GM21526 (cell line): ENCODE measurements at regions not wholly inside any gene's neighbourhood (a gene's known extent, or its start where the extent isn't known, plus 50 kb on each side); places are given as distances from the start of the nearest gene placed in this dataset.
A peak's percentile ranks its signal among the peaks of the same experiment; 100 is the strongest.

Experiments
- ATAC-seq: cut with Tn5 transposase; IDR thresholded peaks from one replicate; pipeline ENCODE4 v1.9.1; 2021; ENCODE audit warnings: moderate library complexity; ENCODE audit not compliant: unreplicated experiment, low FRiP score

- no peak for ATAC-seq
These were observed 104.3 kb downstream of the CPN2 start for GRCh38 chr3:194246709-194247349.

- ATAC-seq: no peak
These were observed 103.8 kb downstream of the CPN2 start for GRCh38 chr3:194247350-194247740.

- ATAC-seq: no peak
These were observed 101.6 kb downstream of the CPN2 start for GRCh38 chr3:194249323-194250097.

- ATAC-seq: no peak
These were observed 100.8 kb downstream of the CPN2 start for GRCh38 chr3:194250098-194251002.

GRCh38 chr3:194251007-194251406 is 100.1 kb downstream of the CPN2 start:
- ATAC-seq: no peak

GRCh38 chr3:194251461-194251860 is 99.7 kb downstream of the CPN2 start:
- ATAC-seq: no peak

- ATAC-seq: no peak
These were observed 99.1 kb downstream of the CPN2 start for GRCh38 chr3:194251891-194252560.

GRCh38 chr3:194253270-194253669 is 97.9 kb downstream of the CPN2 start:
- no peak for ATAC-seq

- ATAC-seq: no peak
These were observed 97.1 kb downstream of the CPN2 start for GRCh38 chr3:194254040-194254439.

GRCh38 chr3:194255252-194256039 is 95.7 kb downstream of the CPN2 start:
- peak; percentile 61 for ATAC-seq

- ATAC-seq: no peak
These were observed 94.8 kb downstream of the CPN2 start for GRCh38 chr3:194256040-194256945.

GRCh38 chr3:194257151-194257621 is 93.9 kb downstream of the CPN2 start:
- ATAC-seq: no peak

GRCh38 chr3:194257916-194258668 is 93.0 kb downstream of the CPN2 start:
- ATAC-seq: no peak

- no peak for ATAC-seq
These were observed 91.0 kb downstream of the CPN2 start for GRCh38 chr3:194259982-194260766.

- no peak for ATAC-seq
These were observed 89.5 kb downstream of the CPN2 start for GRCh38 chr3:194261581-194262063.

GRCh38 chr3:194262176-194262924 is 88.8 kb downstream of the CPN2 start:
- ATAC-seq: no peak
